GM21576 (cell line): ENCODE measurements at regions not wholly inside any gene's neighbourhood (a gene's known extent, or its start where the extent isn't known, plus 50 kb on each side); places are given as distances from the start of the nearest gene placed in this dataset.
A peak's percentile ranks its signal among the peaks of the same experiment; 100 is the strongest.

ENCODE experiments used
- ATAC-seq: cut with Tn5 transposase; IDR thresholded peaks from one replicate; pipeline ENCODE4 v1.9.1; 2021; ENCODE audit warnings: mild to moderate bottlenecking, moderate library complexity; ENCODE audit not compliant: unreplicated experiment

DNA sequence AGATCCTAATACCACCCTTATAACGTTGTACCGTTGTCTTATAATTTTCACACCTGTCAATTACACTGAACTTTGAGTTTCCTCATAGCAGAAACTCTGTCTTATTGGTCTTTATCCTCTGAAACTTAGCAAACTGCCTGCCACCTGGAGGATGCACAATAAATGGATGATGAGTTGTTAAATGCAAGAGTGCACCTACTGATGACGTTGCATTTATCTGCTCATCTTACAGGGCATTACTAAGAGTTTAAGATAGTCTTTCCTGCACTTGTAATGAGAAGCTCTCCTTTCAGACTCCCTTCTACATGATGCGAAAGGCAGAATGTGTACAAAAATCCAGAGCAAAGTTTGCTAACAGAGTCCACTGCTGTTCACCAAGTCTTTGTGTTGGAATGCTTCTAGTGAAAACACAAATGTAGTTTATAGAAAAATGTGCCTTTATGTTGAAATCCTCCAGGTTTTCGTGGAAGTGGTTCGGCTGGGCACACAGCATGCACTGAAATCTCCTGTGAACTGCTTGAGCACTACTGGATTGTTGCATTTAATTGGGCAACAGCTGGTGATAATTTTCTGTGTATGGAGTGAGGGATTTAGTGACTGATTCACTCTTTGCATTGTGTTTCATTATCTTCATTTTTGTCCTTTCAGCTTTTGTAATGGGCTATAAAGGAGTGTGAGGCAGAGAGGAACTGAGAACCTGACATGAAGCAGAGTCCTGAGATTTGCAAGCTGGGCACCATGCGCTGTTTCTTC is 665.8 kb upstream of the ID2 start:
- no peak for ATAC-seq

DNA sequence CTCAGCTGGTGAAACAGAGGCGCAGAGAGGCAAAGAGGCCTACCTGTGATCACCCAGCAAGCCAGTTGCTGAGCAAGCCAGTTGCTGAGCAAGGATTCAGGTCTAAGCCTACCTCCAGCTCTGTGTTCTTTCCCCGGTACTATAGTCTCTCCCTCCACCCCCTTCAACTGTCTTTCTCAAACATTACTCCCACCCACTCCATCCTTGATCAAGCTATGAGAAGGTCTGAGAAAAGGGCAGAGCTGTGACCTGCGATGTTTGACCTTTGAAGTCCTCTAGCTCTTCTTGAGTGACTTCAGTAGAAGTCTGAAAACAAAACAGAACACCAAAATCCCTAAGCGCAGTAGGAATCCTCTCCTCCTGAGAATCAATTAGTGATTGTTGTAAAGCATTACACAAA is 665.2 kb upstream of the ID2 start:
- no peak for ATAC-seq

DNA sequence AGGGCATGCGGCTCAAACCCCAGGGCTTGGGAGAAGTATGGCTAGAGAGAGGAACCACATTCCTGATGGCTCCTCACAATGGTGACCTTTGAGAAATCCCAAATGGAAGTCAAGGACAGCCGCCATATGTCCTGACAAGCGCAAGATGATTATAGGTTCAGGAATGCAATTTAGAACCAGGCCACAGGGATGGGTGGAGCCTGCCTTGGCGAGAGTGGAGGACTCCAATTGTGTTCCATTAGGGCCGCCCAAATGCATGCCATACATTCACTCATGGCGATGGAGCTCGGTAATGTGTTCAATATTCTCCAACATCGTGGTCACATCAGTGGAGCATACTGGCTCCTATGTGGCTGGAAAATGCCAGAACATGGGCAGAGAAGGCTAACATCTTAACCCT is 662.9 kb upstream of the ID2 start:
- no peak for ATAC-seq

DNA sequence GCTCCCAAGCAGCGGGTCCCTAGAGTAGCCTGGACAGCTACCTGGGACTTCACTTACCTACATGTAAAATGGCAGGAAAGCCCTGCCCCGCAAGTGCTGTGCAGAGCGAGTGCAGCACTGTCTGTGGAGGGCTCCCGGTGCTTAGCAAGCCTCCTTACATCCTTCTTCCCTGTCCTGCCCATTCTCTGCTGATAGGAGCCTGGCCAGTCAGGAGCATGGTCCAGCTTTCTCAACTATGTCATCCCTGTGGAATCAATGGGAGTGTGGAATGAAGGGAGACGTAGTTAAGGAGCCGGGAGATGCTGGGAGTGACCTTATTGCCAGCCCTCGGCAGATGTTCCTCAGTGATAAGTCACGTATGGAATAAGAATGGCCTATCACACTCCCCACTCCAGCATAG is 661.9 kb upstream of the ID2 start:
- ATAC-seq, result no peak

DNA sequence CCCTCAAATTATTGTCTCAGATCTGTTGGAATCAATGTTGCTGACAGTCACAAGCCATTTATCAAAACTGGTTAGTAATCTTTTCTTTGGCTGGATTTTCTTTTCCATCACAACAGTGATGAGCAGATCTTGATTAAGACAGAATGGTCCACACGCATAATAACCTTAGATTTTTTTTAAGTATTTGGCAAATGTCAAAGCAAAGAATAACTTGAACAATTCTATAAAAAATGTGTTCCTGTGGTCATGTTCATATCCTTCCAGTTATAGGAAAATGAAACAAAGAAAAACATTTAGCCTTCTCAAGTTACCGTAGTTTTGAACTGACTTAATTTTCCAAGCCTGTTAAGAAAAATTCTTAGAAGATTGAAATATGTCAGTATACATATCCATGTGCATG is 659.9 kb upstream of the ID2 start:
- ATAC-seq, result no peak

DNA sequence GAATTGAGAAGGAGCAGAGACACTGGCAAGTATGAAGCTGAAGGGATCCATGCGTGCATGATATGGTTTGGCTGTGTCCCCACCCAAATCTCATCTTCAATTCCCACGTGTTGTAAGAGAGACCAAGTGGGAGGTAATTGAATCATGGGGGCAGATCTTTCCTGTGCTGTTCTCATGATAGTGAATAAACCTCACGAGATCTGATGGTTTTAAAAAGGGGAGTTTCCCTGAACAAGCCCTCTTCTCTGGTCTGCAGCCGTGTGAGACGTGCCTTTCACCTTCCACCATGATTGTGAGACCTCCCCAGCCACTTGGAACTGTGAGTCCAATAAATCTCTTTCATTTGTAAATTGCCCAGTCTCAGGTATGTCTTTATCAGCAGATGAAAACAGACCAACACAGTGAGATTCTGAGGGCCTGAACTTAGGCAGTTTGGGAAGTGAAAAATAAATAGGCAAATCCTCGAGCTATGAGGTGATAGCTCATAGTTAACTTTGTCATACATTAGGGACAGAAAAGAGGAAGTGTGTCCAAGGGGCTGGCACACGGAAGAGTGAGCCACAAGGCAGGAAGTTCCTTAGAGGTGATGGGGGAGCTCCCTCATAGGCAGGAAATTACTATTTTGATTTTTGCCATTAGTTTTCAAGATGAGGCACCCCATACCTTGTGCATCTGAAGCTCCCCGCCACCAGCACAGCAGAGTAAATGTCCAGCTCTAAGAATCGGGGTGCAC is 658.8 kb upstream of the ID2 start:
- ATAC-seq, result peak; percentile 75

DNA sequence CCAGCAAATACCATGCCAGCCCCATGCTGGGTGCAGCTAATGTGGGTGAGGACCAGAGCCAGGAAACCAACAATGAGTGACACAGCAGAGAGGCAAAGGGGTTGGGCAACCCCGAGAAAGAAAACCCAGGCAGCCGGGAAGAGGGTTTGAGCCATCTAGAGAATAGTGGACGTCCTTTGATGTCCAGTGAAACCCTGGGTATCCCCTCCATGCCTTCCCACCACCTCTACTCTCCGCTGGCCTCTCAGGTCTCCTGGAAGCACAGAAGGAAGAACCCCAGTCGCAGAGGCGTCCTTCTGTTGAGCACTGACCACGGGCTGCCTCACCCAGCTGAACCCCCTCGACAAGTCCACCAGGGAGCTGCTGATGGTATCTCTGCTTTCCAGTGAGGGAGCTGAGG is 657.4 kb upstream of the ID2 start:
- ATAC-seq, result no peak

DNA sequence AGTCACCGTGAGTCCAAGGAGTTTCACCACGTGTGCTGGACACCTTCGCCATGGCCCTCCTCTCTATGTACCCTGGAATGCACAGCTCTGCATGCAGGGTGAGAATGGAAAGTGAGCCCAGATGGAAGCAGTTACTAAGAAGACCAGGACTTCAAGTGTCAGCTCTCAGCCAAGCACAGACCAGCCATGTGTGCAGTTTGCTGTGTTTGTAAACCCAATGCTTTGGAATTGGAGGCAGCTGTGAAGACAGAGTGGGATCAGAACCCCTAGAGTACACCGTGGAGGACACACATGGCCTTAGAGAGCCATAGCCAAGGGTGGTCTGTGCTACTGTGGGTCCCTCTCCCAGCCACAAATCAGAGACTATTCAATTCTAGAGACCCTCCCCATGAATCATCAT is 655.5 kb upstream of the ID2 start:
- no peak for ATAC-seq

DNA sequence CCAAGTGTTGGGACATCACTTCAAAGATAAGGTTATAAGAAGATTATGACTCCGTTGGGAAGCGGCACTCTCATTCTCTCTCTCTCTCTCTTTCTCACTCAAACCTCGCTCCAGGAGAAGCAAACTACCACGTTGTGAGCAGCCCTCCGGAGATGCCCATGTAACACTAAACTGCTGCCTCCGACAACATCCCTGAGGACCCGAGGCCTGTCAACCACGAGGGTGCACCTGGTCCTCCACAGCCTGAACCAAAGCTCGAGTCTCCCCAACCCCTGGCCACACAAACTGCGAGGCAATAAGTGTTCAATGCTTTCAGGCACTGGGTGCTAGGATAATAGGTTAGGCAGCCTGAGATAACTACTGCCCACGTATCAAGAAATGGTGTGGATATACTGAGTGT is 654.5 kb upstream of the ID2 start:
- no peak for ATAC-seq

DNA sequence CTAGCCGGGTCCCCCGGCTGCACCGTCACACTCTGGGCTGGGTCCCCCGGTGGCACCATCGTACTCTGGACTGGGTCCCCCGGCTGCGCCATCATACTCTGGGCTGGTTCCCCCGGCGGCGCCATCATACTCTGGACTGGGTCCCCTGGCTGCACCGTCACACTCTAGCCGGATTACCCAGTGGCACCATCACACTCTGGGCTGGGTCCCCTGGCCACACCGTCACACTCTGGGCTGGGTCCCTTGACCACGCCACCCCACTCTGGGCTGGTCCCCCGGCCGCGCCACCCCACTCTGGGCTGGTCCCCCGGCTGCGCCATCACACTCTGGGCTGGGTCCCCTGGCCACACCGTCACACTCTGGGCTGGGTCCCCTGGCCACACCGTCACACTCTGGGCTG is 653.8 kb upstream of the ID2 start:
- ATAC-seq, result no peak

DNA sequence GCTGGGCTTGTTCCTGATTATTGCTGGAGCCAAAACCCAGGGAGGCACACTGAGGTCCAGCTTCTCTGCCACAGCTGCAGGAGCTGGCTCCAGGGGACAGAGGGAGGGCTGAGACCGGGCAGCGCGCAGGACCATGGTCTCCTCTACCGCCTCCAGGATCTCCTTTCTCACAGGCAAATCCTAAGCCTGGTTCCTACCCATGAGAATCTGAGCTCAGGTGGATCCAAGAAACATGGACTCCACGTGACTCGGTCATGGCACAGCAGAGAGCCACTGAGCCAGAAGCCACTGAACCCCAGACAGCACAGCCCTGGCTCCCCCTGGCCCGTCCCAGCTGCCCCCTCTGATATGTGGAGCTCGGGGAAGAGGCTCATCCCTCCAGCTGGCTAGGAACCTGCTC is 653.4 kb upstream of the ID2 start:
- ATAC-seq, result no peak

DNA sequence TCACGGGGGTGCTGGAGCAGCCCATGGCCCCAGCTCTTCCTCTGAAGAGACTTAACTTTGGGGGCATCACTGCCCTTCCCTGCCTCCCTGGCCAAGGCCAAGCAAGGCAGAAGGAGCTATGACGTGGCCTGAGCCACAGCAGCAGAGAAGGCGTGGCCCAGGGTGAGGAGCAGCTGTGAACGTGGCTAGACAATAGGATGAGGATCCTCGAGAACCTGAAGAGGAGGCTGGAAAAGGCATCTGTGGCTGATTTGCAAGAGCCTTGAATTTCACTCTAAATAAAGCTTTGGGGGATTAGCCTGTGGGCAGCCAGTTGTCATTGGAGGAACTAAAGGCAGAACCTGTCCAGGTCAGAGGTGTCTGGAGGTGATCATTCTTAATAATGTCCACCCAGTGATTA is 652.9 kb upstream of the ID2 start:
- ATAC-seq, result no peak

DNA sequence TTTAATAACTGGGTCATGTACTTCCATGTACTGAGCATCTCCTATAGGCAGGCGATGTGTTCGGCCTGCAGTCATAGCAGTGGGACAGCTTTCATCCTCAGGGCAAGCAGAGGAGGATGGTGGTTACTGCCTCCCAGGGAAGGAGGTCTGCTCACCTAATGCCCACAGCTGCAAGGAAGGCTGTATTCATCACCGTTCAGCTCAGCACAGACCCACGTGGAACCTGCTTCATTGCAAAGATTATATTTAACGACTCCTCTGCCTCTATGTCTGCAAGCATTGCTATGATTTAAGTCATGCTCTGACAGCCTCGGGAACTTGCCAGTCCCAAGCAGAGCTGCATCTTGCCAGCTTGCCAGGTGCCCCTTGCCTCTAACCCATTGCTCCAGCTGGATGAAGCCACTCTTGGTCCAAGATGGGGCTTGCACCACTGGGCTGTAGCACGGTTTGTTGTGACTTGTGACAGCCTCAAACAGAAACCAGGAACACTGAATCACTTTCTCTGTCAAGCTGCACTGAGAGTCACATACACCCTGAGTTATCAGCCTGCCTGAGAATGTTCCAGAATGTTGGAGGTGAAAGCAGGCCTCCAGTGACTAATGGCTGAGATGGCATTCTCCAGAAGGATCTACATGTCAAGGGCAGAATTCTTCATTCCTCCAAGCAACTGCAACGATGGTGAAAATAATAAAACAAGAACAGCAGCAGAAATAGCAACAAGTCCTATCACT is 651.1 kb upstream of the ID2 start:
- no peak for ATAC-seq

DNA sequence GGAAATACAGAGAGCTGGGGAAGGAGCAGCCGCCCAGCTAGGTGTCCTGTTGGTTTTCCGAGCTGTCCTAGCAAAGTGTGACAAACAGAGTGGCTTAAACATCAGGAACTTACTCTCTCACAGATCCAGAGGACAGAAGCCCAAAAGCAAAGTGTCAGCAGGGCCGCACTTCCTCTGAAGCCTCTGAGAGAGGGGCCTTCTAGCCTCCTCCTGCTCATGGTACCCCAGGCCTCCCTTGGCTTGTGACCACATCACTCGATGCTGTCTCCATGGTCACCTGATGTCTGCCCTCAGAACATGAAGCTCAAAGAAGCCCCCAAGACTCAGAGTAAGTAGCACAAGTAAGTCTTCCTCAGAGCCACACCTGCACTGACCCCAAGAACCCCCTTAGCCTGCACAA is 650.5 kb upstream of the ID2 start:
- no peak for ATAC-seq

DNA sequence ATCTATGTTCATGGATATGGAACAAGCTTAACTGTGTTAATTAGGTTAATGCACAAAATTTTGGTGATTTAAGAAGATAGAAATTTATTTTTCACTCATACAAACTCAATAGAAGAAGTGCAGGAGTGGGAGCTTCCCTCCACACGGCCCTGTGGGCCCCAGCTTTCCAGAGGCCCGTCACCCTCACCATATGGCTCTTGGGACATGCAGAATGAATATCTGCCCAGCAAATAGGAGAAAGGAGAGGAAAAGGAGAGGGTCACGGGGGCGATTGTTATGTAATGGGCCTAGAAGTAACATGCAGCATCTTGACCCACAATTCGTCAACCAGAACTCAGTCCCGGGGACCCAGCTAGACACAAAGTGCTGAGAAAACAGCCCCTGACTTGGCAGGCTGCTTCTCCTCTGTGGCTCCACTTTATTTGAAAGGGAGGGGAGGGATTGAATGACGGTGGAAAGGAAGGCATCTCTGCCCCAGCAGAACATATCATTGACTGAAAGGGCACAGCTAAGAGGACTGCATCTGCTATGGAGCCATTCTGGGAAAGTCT is 648.2 kb upstream of the ID2 start:
- ATAC-seq, result no peak

DNA sequence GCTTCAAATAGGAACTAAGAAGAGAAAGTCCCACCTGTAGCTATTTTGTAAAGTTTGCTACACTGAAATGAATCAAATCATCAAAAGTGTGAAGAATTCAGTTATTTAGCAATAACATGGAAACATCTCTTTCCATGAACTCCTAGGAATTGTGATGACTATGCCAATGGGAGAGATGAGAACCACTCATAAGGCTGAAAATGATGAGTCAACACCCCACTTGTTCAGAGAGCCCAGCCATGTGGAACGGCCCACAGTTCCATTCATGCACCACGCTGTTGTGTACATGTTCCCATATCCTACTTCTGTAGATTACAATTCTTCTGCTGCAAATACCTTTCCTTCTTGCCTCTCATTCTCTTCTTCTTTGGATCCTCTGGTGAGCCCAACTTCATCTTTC is 645.5 kb upstream of the ID2 start:
- no peak for ATAC-seq

DNA sequence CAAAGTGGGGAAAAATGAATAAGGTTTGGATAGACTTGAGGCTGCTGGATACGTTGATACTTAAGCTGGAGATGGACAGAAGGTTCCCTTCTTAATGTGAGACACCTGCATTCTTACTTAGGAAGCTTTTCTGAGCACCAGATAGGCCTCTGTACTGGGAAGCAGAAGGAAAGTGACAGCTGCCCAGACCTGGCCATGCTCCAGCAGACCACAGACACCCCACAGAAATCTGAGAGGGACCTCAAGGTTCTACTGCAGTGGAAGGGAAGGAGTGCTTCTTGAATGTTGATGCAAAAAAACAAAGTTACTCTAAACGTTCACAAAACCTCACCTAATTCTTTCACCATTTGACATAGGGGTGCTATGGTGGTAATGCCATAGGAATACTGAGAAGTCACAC is 642.1 kb upstream of the ID2 start:
- ATAC-seq, result no peak

DNA sequence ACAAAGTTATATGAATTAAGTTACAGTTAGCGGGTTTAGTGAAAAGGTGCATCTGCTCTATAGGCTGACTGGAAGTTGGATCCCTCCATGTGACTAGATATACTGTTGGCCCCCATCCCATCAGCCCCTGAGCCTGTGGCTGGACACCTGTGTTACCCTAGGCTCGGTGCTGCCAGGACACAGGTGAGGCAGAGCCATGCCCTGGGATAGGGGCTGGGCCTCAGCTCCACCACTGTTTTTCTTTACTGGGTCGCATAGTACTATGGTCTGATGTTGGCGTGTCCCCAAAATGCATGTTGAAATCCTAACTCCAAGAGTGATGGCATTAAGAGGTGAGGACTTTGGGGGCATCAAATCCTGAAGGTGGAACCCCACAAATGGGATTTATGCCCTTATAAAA is 638.6 kb upstream of the ID2 start:
- ATAC-seq, result no peak

DNA sequence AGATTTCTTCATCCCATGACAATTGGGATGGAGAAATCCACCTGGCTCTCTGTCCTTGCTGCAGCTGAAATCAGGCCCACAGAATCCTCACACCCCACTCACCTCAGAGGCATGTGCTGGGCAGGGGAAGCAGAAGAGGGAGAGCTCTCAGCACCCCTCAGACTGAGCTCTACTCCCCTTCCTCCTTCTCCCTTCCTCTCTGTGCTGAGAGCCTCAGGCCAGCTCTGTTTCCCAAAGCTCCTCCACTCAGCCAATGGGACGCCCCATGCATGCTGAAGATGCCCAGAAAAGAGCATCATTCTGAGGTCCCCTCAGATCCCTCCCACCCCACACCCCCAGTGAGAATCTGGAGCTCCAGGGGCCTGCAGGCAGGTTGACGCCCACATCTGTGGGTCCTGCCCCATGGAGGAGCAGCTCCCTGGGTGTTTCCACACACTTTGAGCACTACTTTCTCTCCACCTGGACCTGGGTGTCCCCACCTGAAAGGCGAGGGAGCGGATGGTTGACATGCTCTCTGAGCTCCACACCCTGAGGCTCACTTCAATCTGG is 637.7 kb upstream of the ID2 start:
- no peak for ATAC-seq

DNA sequence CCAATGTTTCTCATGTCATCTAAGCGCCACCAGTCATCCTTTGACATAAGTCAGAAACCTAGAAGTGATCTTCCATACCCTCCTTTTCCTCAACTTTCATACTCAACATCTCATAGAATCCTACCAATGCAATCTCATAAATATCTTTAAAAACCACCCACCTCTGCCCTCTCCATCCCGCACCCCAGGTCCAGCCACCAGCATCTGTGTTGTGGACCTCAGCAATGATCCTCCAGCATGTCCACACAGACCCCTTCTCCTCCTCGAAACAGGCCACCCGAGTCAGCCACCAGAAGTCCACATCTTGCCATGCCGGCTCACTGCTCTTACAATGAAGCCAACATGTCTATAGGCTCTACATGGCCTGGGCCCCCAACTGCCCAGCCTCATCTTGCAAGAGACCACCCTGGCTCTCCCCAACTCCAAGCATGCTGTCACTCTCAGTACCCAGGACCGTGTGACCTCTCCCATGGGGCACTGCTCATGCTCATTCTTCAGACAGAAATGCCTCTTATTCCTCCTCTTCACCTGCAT is 636.7 kb upstream of the ID2 start:
- no peak for ATAC-seq

DNA sequence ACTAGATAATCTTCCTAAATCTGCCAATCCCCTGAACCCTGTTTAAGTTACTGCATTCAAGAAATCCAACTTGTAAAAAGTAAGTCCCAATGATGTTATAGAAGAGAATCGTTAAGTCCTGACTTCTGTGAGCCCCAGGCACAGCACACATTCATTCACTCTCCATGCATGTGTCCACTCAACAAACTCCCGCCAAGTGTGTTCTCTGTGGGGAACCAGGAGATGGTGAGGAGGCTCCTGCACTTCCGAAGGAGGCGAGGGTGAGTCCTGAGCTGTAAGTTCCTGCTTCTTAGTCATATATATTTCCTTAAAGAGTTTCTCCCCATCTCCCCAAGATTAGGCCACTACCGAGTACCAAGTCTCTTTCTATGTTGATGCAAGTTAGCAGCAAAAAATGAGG is 635.0 kb upstream of the ID2 start:
- ATAC-seq, result no peak
